ENCODE measurements at regions not wholly inside any gene's neighbourhood (a gene's known extent, or its start where the extent isn't known, plus 50 kb on each side); places are given as distances from the start of the nearest gene placed in this dataset.
"Not testable (repeated sequence)": the region's sequence is repeated elsewhere in the genome, so short reads cannot be mapped to it uniquely, and the experiment has no call there.

DNA sequence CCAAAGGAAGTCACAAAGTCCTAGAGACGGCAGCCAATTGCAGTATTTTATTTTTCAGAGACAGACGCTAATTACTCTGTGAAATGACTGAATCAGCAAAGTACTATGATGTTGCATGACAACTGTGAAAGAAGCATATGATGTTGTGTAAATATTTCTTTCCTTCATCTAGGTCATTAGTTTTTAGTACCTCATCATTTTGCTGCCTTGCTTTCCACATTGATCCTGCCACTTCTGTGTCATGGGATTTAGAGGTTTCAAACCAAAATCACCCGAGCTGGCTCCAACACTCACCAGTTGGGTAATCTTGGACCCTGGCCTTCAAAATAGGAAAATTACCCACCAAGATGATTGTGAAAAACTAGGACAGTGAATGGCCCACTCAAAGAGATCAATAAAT is 585.2 kb downstream of the ACTL7B start:
- DNase-seq, result no peak

GRCh38 chr9:108270051-108270450 is 585.7 kb downstream of the ACTL7B start:
- DNase-seq, result no peak

- no peak for DNase-seq
These were observed 586.4 kb downstream of the ACTL7B start for GRCh38 chr9:108269371-108269770.

DNA sequence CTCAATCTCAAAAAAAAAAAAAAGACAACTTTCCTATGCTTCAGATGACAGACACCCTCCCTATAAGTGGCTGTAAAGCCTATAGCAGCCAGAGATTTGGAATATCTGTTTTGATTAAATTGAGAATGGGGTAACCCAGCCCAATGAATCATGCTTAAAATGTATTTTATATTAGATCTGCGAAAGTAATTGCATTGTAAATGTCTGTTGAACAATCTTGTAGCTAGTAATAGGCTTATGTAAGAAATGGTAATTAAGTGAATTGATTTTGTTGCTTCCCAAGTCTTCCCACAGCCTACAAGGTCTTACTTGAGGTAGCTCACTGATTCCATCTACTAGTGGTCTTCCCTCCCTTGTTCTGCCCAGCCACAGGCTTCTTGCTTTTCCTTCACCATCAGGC is 590.7 kb downstream of the ACTL7B start:
- DNase-seq, result no peak

GRCh38 chr9:108264093-108264492 is 591.7 kb downstream of the ACTL7B start:
- DNase-seq, result no peak

GRCh38 chr9:108262836-108263235 is 593.0 kb downstream of the ACTL7B start:
- no peak for DNase-seq

DNA sequence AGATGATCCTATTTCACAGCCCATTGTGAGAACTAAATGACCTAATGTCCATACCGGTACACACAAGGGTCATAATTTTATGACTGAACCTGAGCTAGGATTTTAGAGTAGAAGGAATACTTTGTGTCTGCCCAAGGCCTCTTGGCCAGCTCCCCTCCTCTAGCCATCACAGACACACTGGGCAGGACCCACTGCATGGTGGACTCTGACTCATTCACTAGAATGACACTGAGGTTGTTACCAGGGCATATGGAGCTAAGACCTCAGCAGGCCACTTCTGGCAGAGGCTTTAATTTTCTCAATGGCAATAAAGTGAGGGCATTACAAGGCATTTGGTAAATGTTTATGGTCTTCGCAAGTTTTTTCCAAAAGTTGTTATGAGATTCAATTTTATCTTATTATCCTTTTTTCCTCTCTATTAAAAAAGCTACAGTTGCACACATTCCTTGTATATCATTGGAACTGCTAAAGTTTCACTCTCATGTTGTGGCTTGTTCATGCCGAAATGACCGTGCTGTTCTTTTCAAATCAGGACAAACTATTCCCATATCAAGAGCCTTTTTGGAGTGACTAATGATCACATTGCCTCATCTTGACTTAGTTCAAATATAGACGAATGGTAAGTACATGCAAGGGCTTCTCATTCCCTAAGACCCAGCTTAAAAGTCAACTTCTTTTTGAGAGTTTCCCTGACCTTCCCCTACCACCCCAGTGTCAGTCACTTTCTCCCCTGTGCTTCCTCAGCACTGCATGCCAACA is 595.7 kb downstream of the ACTL7B start:
- DNase-seq, result no peak

DNA sequence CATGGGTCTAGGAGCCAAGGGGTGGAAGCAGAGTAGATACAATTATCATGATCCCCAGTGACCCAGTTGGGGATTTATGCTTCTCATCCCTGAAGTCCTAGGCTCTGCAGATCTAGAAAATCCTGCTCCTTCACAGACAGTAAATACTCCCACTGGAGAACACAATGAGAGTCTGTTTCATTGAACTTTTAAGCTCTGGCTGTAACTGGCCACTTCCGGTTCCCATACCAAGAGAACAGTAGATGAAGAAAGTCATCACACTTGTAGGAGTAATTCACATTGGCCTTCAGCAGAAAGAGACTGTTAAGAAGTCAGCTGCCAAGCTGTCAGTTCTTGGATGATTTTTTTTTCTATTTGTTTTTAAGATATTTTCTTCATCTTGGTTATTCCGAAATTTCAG is 597.1 kb downstream of the ACTL7B start:
- DNase-seq, result no peak

DNA sequence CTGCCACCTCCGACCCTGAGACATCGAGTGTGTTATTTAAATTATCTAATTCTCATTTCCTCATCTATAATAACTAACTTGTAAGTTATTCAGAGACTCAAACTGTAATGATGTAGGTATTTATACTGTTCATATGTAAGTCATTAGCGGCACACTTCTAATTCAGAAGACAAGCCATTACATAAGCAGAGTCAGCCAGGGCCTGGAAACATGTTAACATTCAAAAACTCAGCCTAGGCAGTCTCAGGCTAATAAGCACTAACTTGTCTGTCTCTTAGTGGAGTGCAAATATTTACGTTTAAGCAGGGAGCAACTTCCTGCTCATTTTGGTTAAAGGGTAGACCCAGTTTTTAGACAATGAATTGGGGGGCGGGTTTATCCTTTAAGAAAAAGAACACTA is 598.4 kb downstream of the ACTL7B start:
- DNase-seq, result no peak

DNA sequence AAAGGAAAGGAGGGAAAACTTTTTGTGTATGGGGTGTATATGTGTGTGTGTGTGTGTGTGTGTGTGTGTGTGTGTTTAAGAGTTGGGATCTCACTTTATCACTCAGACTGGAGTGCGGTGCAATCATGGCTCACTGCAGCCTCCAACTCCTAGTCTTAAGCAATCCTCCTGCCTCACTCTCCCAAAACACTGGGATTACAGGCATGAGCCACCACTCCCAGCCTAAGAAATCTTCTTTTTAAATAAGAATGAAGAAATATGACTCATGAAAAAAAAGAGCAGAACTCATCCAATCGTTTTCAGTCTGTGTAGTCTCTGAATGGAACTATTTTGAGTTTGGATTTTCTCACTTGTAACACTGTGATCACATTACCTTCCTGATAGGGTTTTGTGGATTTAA is 601.5 kb downstream of the ACTL7B start:
- no peak for DNase-seq

GRCh38 chr9:108247391-108247790 is 608.4 kb downstream of the ACTL7B start:
- DNase-seq, result not testable (repeated sequence)

GRCh38 chr9:108245901-108246300 is 609.9 kb downstream of the ACTL7B start:
- DNase-seq, result no peak

DNA sequence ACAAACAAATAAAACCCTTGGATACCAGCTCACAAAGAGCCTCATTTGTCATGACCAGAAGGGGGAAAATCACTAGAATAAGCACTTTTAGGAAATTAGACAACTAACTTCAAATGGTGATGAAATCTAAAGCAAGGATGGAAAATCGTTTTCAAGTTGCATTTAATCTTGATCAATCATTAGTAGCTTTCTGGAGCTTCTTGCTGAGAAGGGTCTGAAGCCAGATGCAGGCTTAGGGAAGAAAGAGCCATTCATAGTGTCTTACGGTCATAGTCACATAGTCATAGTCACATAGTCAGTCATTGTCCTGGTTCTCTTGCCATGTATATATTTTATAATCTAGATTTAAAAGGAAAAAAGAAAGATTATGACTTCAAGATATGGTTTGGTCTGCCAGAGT is 610.5 kb downstream of the ACTL7B start:
- DNase-seq, result no peak

DNA sequence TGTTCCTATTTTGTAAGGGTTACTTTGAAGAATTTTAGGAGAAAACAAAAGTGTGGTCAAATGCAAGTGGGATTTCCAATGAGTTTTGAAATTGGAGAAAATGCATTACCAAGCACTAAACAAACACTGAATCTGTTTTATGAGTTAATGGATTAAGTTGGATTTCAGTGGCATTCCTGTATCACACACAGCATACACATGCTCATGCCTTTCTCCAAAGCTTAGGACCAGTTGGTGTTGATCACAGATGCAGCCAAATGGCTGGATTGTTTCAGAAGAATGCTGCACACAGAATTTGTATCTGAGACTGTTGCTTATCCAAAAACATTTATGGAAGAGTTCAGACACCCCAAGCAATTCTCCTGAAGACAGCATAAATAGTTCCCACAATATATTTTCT is 611.1 kb downstream of the ACTL7B start:
- DNase-seq, result no peak

DNA sequence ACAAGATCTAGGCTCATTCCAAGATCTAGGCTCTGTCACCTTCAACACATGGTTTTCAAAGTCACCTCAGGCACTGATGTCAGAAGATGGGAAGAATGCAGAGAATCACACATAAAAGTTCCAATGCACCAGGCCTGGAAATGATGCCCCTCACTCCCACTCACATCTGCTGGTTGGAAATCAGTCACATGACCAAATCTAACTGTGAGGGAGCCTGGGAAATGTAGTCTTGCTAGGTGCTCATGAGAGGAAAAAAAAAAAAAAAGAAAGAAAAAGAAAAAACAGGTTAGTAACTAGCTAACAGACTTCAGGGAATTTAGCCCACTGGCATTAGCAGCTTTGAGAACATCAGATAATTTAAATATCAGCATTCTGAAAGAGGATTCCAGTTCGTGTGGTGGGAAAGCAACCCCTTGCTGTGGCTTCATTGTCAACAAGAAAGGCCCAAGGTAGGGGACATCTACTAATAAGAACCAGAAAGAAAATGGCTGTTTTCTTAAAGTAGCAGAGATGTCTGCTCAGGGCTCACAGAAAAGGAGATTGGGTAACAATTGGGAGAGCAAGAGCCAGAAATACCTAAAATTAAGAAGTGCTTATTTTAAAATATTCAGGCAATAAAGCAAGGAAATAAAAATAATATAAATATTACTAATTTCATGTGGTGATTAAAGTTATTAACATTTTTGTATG is 614.3 kb downstream of the ACTL7B start:
- DNase-seq, result no peak

GRCh38 chr9:108239696-108240321 is 616.0 kb downstream of the ACTL7B start:
- DNase-seq, result no peak

- DNase-seq, result no peak
These were observed 620.2 kb downstream of the ACTL7B start for GRCh38 chr9:108235609-108236008.

GRCh38 chr9:108234811-108235210 is 621.0 kb downstream of the ACTL7B start:
- no peak for DNase-seq

DNA sequence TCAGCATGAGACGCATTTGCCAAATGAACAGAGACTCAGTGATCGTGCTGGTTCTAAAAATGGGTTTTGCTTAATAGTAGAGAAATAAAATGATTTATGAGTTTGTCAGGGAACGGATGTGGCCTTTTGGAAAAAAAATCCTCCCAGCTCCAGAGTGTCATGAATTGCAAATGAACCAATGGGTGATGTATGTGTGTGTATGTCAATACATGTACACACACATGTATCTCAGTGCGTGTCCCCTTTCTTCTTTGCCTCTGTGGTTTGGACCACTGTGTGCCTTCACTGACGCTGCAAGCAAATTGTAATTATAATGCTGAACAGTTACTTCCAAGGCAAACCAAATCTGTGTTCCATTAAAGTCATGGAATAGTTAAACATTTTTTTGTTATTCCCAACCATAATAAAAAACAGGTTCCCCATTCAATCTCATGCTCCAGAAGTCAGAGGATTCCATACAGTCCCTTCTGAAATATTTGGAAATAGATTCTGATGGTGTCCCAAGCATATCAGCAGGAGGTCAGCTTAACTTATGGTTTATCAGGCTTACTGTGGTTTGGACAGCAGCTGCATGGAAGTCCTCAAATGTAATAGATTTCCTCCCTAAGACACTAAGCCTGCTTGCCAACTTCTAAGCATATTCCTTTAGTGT is 630.5 kb downstream of the ACTL7B start:
- no peak for DNase-seq

- DNase-seq, result no peak
These were observed 631.1 kb downstream of the ACTL7B start for GRCh38 chr9:108224716-108225115.

DNA sequence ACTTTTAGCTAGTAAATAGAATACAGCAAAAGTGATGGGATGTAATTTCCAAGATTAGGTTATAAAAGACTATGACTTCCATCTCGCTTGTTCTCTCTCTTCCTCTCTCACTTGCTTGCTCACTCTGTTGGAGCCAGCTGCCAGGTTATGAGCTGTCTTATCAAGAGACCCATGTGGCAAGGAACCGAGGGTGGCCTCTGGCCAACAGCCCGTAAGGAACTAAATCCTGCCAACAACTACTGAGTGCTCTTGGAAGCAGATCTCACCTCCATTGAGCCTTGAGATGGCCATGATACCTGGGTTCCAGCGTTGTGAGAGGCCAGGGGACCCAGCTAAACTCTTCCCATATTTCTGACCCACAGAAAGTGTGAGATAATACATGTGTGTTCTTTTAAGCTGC is 636.1 kb downstream of the ACTL7B start:
- DNase-seq, result no peak

- no peak for DNase-seq
These were observed 638.1 kb downstream of the ACTL7B start for GRCh38 chr9:108217431-108218349.

GRCh38 chr9:108213511-108213910 is 642.3 kb downstream of the ACTL7B start:
- DNase-seq, result no peak

Measured in stimulated activated CD4-positive, alpha-beta T cell treated with anti-CD3 and anti-CD28 coated beads, Interleukin-2, amount 100 ng/mL, for 24 hours (primary cell).